GM19455 (cell line): ENCODE measurements at regions not wholly inside any gene's neighbourhood (a gene's known extent, or its start where the extent isn't known, plus 50 kb on each side); places are given as distances from the start of the nearest gene placed in this dataset.
"Not testable (repeated sequence)": the region's sequence is repeated elsewhere in the genome, so short reads cannot be mapped to it uniquely, and the experiment has no call there.

ENCODE experiments used
- ATAC-seq: cut with Tn5 transposase; IDR thresholded peaks from one replicate; pipeline ENCODE4 v1.9.1; 2021; ENCODE audit not compliant: unreplicated experiment

DNA sequence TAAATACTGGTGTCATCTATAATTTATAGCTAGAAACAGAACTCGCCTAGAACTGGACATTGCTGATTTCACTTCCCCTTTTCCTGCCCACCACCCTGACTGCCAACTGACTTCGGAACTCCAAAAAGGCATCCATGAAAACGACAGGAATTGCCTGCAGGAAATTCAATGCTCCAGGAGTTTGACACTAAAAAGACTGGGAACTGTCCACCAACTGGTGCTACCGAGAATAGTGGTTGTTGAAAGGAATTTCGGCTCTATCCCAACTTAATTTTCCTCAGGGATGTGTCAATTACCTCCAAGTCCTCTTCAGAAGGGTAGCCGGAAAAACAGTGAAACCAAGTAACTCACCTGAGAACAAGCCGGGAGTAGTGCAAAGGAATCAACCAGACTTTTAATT is 440.0 kb downstream of the PRELID2 start:
- not testable (repeated sequence) for ATAC-seq

DNA sequence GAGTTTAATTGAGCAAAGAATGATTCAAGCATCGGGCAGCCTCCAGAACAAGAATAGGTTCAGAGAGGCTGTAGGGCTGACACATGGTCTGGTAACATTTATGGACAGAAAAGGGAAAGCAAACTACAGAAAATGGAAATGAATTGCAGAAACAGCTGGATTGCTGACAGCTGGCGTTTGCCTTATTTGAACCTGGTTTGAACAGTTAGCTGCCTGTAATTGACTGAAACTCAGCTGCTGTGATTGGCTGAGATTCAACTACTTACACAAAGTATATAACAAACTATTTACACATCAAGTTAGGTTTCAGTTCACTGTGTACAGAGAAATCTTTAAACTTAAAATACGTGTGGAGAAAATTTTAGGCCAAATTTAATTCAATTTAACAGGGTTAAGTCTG is 441.7 kb downstream of the PRELID2 start:
- ATAC-seq, result no peak

DNA sequence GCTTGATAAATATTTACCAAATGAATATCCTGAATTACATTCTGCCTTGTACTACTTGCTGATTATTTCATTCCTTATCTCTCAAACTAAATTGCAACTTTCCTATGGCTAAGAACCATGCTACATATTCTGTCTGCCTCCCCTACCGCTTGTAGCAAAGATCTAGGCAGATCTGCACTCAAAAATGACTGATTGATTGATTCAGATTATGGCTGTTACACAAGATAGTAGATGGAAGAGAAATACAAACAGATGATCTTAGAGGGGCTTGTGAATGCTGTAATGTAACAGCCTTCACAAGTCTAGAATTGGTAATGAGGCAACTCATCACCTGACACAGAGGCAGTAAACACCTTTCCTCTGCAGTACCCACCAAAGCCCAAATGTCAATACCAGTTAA is 446.1 kb downstream of the PRELID2 start:
- no peak for ATAC-seq

DNA sequence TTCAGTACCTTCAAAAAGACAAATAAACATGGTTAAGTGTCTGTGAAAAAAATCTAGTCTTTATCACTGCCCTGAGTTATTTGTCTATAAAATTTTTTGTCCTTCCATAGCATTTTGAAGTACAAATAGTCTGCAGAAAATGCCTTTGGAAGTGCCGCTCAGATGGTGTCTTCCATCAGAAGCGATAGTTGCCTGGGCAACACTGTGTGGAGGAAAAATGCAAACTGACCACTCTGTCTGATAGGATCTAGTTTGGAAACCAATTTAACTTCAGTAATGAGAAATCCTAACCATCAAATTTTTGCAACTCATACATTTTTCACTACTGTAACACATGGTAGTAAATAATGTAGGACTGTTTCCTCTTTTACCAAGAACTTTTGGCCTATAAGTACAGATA is 449.9 kb downstream of the PRELID2 start:
- ATAC-seq, result no peak

DNA sequence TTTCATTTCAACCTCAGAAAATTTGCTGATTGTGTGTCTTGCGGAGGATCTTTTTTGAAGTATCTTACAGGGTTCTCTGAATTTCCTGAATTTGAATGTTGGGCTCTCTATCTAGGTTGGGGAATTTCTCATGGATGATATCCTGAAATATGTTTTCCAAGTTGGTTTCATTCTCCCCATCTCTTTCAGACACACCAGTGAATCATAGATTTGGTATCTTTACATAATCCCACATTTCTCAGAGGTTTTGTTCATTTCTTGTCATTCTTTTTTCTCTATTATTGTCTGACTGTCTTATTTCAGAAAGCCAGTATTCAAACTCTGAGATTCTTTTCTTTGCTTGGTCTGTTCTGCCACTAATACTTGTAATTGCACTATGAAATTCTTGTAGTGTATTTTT is 456.9 kb downstream of the PRELID2 start:
- ATAC-seq, result no peak

DNA sequence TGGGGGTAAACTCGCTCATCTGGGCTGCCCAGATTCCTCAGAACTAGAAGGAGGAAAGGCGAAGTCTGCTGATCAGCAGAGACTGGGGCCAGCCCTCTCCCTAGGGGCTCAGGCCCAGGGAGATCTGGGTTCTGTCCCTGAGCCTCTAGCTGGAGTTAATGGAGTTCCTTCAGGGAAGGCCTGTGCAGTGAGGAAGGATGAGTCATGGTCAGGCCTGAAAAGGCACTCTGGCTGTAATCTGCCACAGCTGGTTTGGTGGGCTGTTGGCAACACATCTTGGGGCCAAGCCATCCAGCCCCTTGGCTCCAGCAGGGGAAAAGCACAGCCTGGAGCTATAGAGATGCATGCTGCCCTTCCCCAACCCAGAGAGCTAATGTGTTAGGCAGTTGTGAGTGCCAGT is 459.6 kb downstream of the PRELID2 start:
- ATAC-seq, result no peak

DNA sequence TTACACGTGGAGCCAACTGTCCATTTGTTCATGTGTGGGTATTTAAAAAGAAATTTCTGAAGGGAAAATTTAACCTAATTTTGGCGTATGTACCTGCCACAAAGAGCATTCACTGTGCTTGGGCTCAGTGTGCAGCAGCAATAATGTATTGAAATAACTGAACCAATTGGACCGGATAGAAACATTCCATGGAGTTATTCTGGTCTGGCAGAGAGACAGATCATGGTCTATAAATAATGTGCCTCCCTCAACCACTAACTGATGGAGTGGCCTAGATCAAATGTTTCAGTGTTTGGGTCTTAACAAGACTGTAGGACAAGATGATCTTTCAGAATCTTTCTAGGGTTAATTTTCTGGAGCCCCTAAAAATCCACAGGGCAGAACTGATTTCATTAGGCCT is 469.7 kb downstream of the PRELID2 start:
- ATAC-seq, result no peak

DNA sequence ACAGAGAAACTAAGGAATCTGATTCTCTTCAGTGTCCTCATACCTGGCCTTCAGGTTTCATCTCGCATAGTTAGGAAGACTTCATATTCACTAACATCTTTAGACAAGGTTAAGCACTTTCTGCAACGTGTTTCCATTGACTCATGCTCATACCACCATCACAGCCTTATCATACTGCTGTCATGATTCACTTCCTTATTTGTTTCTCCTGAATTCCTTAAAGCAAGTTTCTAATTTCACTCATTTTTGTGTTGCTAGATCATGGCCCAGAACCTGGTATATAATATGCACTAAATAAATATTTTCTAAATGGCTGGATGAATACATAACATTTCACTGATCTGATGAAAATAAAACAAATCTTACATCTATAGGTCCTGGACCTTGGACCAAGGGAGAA is 472.9 kb downstream of the PRELID2 start:
- no peak for ATAC-seq

DNA sequence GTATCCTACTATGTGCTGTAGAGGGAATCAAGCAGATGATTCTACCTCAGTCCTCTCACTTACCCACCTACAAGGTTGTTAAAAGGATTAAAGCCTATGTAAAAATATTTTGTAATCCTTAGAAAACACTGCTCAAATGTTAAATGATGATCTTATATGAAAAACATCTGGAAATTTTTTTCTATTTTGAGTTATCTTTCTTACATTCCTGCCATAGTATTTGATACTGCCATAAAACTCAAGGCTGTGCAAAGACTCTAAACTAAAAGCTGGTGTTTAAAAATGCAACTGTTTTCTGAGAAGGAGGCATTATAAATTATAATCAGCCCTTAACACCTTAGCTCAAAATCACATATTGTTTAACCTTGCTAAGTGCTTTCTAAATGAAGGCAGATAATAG is 474.2 kb downstream of the PRELID2 start:
- ATAC-seq, result no peak

DNA sequence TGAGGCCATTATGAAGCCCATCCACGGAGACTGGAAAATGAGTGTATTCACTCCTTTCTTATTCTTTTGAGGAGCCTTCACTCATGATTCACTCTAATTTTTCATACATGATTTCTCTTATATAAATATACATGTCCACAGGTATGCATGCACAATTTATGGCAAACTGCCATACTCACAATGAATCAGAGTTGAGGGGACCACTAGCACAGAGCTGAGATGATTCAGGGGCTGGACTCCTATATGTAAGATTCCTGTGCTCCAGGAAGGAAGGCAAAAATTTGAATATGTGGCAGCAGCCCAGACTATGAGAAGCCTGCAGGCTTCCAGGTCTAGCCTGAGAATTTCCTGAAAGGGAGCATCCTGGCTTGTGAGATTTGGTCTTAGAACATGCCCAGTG is 484.6 kb downstream of the PRELID2 start:
- ATAC-seq, result no peak

DNA sequence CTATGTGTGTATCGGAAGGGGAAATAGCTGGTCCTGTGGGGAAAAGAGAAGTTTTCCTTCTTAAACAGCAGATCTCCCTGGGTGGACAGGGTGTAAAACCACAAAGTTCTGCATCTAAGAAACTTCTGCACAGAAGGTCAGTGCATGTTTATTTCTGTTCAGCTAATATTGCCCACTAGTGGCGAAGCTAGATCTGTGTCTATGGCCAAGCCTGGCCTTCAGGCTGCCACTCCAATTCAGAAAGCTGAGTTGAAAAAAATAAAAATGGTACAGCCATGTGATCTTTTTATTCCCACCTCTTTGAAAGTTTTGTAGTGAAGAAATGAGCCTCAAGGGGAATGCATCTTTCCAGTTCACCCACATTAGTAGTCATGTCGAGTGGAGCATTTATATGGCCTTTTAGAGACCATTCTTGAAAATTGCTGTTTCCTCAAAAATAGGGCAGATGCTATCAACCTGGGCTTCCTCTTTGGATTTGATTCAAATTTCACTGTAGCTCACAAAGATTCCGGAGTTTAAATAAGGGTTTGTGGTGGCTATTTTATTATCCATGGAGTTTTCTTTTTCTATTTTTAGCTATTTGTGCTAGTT is 488.0 kb downstream of the PRELID2 start:
- ATAC-seq, result peak; percentile 55

DNA sequence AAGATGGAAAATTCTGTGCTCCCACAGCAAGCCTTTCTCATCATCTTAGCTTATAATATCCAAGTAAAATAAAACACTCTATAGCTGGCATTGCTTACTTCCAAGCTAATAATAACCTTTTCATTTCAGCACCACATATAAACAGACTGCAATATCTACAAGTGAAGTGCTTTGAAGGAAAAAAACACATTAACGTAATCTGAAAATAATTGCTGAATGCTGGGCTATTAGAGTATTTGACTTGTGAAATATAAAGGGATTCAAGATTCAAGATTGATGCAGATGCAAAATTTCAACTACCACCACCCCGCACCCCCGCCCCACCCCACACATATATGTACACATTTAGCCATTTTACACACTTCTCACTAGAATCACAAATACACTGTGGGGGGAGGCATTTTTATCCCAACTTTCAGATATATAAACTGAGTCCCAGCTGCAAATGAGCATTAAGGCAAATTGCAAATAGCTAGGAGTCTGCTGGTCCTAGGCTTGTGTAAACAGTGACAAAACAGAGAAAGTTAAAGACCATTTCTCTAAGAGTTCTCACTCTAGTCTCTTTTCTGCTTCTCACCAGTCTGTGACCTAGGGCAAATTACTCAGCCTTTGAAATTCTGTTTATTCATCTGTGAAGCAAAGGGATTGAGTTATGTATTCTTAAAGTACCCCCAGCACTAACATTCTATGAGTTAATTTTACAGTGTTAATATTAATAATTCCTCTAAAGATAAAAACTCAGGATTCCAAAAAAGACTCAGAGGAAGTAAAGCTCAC is 489.4 kb downstream of the PRELID2 start:
- no peak for ATAC-seq

DNA sequence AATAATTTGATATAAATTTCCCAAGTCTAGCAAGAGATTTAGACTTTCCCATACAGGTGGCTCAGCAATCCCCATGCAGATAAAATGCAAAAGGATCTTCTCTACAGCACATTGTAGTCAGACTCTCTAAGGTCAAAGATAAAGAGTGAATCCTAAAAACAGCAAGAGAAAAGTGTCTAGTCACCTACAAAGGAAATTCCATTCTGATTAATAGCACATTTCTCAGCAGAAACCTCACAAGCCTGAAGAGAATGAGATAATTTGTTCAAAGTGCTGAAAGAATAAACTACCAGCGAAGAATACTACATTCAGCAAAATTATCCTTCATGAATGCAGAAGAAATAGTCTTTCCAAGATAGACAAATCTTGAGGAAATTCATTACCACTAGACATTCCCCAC is 493.3 kb downstream of the PRELID2 start:
- no peak for ATAC-seq

DNA sequence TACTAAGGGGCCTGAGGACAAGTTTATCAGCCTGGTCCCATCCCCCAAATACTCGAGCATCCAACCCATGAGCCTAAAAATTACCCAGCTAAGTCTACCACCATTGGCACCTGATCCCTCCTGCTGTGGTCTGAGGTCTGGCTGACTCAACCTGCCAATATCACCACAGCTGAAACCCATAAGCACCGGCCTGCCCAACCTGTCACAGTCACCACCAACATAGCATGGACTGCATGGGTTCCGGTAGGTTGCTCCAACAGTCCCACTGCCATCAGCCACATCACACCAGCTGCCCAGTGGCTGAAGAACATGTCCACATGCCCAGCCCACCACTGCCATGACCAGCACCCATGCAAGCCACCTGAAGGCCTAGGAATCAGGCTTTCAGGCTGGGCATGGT is 495.0 kb downstream of the PRELID2 start:
- no peak for ATAC-seq

DNA sequence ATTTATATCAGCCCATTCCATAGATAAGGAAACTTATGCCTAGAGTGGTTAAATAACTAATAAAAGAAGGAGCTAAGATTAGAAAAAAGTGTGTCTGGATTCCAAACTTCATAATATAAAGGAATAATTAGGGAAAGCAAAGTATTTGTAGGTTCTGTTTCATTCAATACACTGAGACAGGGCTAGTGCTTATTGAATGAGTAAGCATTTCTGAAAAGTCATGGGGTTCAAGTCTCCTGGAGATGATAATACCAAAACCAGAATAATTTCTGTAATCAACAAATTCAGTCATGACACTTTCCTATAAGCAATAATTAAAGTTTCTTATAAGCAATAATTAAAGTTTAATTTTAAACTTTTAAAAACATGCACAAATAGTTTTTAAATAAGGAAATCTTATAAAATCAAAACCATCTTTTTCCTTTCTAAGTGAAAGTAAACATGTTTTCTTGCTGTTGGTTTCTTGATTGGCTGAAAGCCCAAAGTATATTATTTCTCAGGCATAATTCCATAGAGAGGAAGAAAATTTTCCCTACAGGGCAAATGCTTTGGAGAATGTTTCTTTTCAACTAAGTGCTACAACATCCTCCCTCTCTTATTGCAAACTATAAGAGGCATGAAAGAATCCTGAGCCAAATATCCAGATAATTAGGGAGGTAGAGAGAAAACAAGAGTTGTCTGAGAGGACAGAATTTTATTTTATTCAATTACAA is 510.2 kb downstream of the PRELID2 start:
- no peak for ATAC-seq

DNA sequence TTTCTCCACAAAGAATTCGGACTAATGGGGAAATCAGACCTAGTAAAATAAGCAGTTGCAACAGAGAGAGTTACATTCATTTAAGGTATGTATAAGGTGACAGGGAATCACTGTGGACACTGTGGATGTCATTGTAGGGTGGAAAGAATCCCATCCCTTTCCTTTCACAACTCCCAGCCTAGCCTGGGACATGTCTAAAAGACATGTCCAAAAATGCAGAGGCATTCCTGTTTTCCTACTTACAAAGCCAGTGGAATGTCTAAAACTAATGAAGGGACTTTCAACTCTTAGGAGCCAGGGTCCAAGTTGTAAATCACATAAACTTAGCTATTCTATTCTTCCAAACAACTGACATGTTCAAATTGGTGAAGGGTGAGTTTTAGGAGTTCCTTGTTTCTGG is 511.0 kb downstream of the PRELID2 start:
- ATAC-seq, result no peak

DNA sequence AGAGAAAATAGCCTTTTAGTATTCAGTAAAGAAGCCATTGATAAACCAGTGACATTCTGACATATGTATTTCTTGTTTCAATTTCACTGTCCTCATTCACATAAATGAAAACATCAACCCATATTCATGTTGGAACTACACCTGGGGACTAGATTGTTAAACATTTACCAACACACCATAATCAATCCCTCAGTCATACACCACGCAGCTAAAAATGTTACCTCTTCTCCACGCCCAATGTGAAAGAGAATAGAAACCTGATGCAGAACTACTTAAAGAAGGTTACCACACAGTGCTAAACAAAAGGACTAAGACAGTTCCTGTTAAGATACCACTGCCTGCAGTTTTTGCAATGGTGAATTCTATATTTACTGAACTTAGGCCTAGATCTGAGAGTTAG is 518.9 kb downstream of the PRELID2 start:
- ATAC-seq, result no peak

DNA sequence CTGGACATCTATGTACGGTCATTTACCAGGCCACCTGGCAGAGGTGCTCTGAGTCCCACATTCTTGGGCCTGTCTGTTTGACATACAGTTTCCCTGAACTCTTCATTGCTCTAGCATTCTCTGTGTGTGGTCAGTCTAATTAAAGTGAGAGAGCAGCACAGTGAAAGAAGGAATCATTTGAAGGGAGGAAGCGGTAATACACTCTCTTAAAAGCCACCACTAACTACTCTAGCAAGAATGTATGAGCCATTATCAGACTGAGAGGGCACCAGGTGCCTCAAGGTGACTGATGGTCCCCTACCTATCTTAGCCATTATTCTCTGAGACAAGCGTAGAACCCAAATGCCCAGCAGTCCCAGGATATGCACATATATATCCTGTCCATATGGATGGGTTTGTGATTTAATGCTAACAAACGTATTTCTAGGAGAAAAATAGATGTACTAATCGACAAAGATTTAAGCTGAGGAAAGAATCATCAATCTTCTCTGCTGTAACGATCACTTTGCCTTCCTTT is 527.2 kb downstream of the PRELID2 start:
- ATAC-seq, result no peak

DNA sequence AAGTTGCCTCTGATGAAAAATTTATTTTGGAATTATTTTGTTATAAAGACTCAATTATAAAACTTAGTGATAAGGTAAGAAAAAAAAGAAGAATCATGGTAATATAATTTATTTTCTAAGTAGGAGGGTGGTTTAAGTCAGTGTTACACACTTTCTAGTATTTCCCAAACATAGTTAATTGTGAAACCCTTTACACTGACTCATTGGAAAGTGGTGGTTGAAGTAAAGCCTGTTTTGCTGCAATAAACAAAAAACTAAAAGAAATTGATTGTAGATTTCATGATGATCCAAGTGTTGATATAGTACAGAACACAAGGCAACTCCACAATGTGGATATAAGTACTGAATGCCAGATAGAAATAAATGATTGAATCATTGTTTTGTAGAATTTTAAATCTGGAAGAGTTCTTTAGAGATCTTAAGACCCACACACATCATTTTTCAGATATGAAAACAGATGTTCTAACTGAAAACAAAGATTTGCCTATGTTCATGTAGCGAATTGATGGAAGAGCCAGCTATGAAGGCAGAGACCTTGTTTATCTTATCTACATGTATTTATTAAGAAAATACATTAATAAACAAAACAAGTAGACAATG is 539.8 kb downstream of the PRELID2 start:
- no peak for ATAC-seq

DNA sequence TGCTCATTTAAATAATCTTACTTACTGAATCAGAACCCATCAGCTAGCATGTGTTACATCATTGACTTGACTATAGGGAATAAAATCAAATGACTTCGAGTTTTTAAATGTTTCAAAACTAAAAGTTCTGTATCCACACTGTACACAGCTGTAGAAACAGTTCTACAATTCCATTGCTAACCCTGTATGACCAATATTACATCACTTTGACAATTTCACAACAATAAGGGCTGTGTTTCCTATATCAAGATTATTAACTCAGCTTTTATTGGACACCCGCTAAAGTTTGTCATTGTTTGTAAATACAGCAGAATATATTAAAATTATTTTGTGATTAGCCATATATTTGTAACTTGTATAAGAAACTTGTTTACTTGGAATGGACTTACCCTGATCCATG is 540.8 kb downstream of the PRELID2 start:
- ATAC-seq, result no peak

DNA sequence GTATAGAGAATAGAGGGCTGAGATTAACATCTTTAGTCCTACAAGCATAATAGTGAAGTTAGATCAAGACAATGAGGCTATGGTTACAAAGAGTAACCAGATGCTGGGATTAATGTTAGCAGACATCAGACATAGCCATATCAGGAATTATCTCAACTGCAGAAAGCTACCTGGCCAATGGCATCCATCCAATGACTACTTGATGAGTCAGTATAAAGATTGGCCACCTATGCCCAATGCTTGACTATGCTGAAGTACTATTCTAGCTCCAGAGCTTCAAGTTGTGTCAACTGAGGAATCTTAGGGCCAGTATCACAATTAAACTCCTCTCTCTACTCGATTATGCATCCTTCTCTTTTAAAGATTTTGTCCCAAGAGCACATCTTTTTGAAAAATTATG is 541.4 kb downstream of the PRELID2 start:
- no peak for ATAC-seq

DNA sequence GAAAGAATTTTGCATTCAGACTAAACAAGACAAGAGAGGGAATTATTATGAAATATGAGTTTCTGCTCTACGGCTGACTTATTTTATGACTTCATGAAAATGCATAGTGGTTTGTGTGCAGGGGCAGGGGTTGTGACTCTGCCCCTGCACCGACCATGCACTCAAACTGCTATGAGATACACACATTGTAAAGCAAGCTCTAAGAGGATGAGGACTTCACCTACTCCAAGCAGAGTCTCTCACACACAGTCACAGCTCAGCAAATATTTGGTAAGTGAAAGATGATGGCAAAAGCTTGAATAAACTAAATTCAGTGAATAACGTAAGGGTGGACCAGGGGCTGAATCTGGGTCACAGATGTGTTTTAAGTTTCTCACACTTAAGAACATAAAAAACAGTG is 542.9 kb downstream of the PRELID2 start:
- no peak for ATAC-seq
